ENCODE measurements at regions not wholly inside any gene's neighbourhood (a gene's known extent, or its start where the extent isn't known, plus 50 kb on each side); places are given as distances from the start of the nearest gene placed in this dataset.

DNA sequence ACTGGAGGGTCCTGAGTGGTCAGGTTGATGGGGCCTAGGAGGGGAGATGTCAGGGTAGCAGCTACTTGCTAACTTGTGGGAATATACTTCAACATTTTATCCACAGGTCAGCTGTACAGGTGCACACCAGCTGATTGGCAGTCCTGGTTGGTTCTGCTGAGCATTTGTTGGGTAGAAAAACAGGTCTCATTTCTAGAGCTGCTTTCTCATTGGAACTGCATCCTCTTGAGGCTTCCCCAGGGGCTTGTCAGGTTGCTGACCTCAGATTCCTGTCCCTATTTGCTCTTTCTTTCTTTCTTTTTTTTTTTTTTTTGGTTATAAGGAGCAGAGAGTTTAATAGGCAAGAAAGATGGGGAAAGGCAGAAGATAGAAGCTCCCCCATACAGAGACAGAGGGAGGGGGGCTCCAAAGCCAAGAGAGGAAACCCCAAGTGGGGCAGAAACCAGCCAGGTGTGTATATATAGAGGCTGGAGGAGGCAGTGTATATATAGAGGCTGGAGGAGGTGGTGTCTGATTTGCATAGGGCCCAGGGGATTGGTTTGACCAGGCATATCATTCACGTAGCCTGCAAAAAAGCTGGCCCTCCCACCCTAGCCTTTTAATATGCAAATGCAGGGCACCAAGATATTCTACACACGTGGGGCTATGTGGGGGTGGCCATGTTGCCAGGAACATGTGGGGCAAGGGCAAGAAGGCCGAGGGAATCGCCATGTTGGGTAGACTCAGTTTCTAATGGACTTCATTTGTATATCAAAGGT, 57.3 kb upstream of the STUM start:
- no peak for DNase-seq

GRCh38 chr1:226492426-226493137, 56.0 kb upstream of the STUM start:
- no peak for DNase-seq

- DNase-seq, result no peak
Observed at GRCh38 chr1:226494092-226494609, 54.4 kb upstream of the STUM start.

- no peak for DNase-seq
Observed at GRCh38 chr1:226495716-226496115, 52.8 kb upstream of the STUM start.

DNA sequence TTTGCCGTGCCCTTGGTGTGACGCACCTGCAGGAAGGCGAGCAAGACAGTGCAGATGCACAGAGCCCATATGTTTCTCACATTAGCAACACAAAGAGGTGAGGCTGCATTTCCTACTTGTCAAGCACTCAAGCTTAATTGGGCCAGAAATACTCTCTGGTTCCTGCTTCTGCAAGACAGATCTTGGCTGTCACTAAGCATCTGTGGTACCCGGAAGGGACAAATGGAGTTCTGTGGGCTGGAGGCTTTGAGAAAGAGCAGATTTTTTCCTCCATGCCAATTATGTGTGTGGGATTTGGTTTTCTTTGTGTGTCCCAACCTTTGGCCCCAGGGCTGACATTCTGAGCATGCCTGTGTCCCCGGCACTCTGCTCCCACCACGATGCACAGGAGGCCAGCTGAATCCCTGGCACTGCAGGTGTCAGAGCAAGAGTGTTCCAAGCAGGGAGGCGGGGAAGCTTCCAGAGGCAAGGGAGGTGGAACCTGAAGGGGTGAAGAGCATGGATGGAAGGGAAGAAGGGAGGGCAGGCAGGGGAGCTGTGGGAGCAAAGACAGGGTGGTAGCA, 52.0 kb upstream of the STUM start:
- DNase-seq, result no peak

- no peak for DNase-seq
Observed at GRCh38 chr1:226497276-226497833, 51.2 kb upstream of the STUM start.

DNA sequence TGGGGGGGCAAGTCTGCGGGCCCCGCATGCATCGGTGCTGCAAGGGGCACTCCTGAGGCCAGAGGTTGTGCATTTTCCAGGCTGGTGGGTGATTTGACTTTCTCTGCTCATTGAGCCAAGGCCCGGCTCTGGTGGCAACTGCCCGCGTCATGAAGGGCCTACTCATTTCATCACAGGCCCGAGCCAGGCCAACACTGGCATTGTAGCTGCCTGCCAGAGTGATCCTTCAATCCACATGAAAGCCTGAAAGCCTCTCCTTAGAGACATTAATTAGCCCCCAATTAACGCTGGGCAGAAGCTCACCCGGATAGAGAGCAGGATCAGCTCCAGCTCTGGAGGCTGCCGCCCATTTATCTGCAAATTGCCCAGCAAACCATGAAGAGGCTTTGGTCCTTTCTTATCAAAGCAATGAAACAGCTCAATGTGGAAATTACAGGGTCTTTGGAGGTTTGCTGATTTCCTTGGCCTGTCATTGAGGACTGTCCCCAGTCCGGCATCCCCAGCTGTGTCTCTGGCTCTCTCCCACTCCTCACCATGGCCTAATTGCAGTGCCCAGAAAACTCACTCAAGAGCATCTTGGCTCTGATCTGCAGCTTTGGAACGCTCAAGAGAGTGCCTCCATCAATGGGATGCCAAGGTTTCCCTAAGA, 50.4 kb upstream of the STUM start:
- DNase-seq, result no peak

DNA sequence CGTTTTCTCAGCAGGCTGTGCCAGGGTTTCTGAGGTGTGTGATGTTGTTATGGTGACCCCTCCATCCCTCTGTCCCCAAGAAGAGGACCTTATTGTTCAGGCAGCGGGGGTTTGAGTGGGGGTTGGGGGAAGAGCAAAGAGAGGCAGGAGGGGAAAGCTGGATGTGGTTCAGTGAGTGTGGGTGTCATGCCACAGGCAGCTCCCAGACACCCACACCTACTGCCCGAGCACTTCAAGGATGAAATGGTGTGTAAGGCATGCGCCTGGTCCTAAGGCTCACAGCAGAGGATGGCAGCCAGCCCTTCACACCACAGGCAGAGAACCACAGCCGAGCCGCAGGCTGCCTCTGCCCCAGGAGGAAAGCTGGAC, 49.9 kb upstream of the STUM start:
- no peak for DNase-seq

Measured in stimulated activated naive CD4-positive, alpha-beta T cell (primary cell).